Activated naive CD4-positive, alpha-beta T cell treated with anti-CD3 and anti-CD28 coated beads, Interleukin-2, amount 50 U/mL, for 24 hours (primary cell): ENCODE measurements at regions not wholly inside any gene's neighbourhood (a gene's known extent, or its start where the extent isn't known, plus 50 kb on each side); places are given as distances from the start of the nearest gene placed in this dataset.

Experiments
- H3K27ac Mint-ChIP-seq: one replicate; pipeline ENCODE4 v1.8.0; 2021; ENCODE audit warnings: mild to moderate bottlenecking, mixed read lengths
- H3K27me3 Mint-ChIP-seq: one replicate; pipeline ENCODE4 v1.8.0; 2021; ENCODE audit warnings: mixed read lengths
- H3K36me3 Mint-ChIP-seq: one replicate; pipeline ENCODE4 v1.8.0; 2021; ENCODE audit warnings: mixed read lengths
- H3K4me1 Mint-ChIP-seq: one replicate; pipeline ENCODE4 v1.8.0; 2021; ENCODE audit warnings: mixed read lengths
- H3K4me3 Mint-ChIP-seq: one replicate; pipeline ENCODE4 v1.8.0; 2021; ENCODE audit warnings: mild to moderate bottlenecking, mixed read lengths
- H3K9me3 Mint-ChIP-seq: one replicate; pipeline ENCODE4 v1.8.0; 2021; ENCODE audit warnings: mixed read lengths

GRCh38 chr9:95822583-95823431 is 52.7 kb upstream of the ERCC6L2 start:
- no peak overlapping the region for H3K27ac Mint-ChIP-seq
- H3K4me1 Mint-ChIP-seq, result no peaks in the 10 kb centered on the region
- no peaks in the 10 kb centered on the region for H3K9me3 Mint-ChIP-seq
- H3K27me3 Mint-ChIP-seq, result no peaks in the 10 kb centered on the region
- no peaks in the 10 kb centered on the region for H3K36me3 Mint-ChIP-seq
- no peak overlapping the region for H3K4me3 Mint-ChIP-seq

DNA sequence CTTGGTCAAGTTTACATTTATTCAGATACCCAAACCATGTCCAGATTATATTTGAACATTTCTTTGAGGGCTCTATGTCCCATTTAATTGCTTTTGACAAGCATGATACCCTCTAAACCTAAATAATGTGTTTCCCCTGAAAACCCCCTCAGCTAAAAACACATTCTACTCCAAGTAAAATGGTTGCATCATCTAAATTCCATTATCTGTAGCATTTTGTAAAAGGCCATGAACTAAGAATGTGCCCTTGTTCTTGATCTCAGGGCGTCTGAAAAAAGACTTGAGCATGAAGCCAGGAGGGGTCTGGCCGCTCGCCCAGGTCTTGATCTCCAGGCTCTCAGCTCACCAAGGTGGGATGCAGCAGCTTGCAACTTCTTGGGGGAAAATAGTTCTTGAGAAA is 53.5 kb upstream of the ERCC6L2 start:
- Mint-ChIP-seq H3K27ac (no peak overlapping the region), H3K4me1 (no peaks in the 10 kb centered on the region), H3K36me3 (no peaks in the 10 kb centered on the region), H3K27me3 (no peaks in the 10 kb centered on the region), H3K4me3 (no peak overlapping the region), H3K9me3 (no peaks in the 10 kb centered on the region)

DNA sequence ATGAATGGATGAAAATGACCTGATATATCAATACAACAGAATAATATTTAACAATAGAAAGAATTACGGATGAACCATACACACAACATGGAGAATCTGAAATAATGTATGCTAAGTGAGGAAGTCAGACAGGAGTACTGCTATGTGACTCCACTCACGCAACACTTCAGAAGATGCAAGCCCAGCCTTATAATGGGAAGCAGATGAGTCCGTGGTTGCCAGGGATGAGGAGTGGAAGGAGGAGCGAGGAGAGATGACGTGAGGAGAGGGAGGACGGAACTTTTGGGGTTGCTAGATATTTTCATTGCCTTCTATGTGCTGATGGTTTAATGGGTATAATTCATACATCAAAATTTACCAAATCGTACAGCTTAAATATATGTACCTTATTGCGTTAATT is 55.4 kb upstream of the ERCC6L2 start:
- Mint-ChIP-seq H3K27me3 (no peaks in the 10 kb centered on the region), H3K27ac (no peak overlapping the region), H3K36me3 (no peaks in the 10 kb centered on the region), H3K4me1 (no peaks in the 10 kb centered on the region), H3K9me3 (no peaks in the 10 kb centered on the region), H3K4me3 (no peak overlapping the region)

GRCh38 chr9:95819636-95820035 is 55.9 kb upstream of the ERCC6L2 start:
- no peak overlapping the region for H3K27ac Mint-ChIP-seq
- no peaks in the 10 kb centered on the region for H3K27me3 Mint-ChIP-seq
- no peaks in the 10 kb centered on the region for H3K4me1 Mint-ChIP-seq
- no peak overlapping the region for H3K4me3 Mint-ChIP-seq
- H3K9me3 Mint-ChIP-seq, result no peaks in the 10 kb centered on the region
- peaks cover 2% of the 10 kb centered on the region for H3K36me3 Mint-ChIP-seq

- no peaks in the 10 kb centered on the region for H3K9me3 Mint-ChIP-seq
- no peaks in the 10 kb centered on the region for H3K4me1 Mint-ChIP-seq
- no peak overlapping the region for H3K27ac Mint-ChIP-seq
- H3K27me3 Mint-ChIP-seq, result no peaks in the 10 kb centered on the region
- no peak overlapping the region for H3K4me3 Mint-ChIP-seq
- H3K36me3 Mint-ChIP-seq, result peaks cover 4% of the 10 kb centered on the region
These were observed 58.3 kb upstream of the ERCC6L2 start for GRCh38 chr9:95817205-95817604.

GRCh38 chr9:95816716-95817115 is 58.8 kb upstream of the ERCC6L2 start:
- Mint-ChIP-seq H3K36me3 (peaks cover 4% of the 10 kb centered on the region), H3K9me3 (no peaks in the 10 kb centered on the region), H3K27me3 (no peaks in the 10 kb centered on the region), H3K27ac (no peak overlapping the region), H3K4me3 (no peak overlapping the region), H3K4me1 (no peaks in the 10 kb centered on the region)

GRCh38 chr9:95815961-95816360 is 59.5 kb upstream of the ERCC6L2 start:
- H3K9me3 Mint-ChIP-seq, result no peaks in the 10 kb centered on the region
- H3K27me3 Mint-ChIP-seq, result no peaks in the 10 kb centered on the region
- peaks cover 4% of the 10 kb centered on the region for H3K36me3 Mint-ChIP-seq
- no peak overlapping the region for H3K4me3 Mint-ChIP-seq
- H3K4me1 Mint-ChIP-seq, result no peaks in the 10 kb centered on the region
- no peak overlapping the region for H3K27ac Mint-ChIP-seq

GRCh38 chr9:95815133-95815532 is 60.4 kb upstream of the ERCC6L2 start:
- peaks cover 4% of the 10 kb centered on the region for H3K36me3 Mint-ChIP-seq
- H3K4me3 Mint-ChIP-seq, result no peak overlapping the region
- H3K27ac Mint-ChIP-seq, result no peak overlapping the region
- H3K4me1 Mint-ChIP-seq, result peaks cover 3% of the 10 kb centered on the region
- no peaks in the 10 kb centered on the region for H3K27me3 Mint-ChIP-seq
- H3K9me3 Mint-ChIP-seq, result no peaks in the 10 kb centered on the region

GRCh38 chr9:95813923-95814322 is 61.6 kb upstream of the ERCC6L2 start:
- Mint-ChIP-seq H3K27ac (no peak overlapping the region), H3K9me3 (no peaks in the 10 kb centered on the region), H3K4me1 (peaks cover 10% of the 10 kb centered on the region), H3K27me3 (no peaks in the 10 kb centered on the region), H3K4me3 (no peak overlapping the region), H3K36me3 (peaks cover 4% of the 10 kb centered on the region)

GRCh38 chr9:95810814-95811213 is 64.7 kb upstream of the ERCC6L2 start:
- Mint-ChIP-seq H3K4me3 (no peak overlapping the region), H3K36me3 (peaks cover 4% of the 10 kb centered on the region), H3K27me3 (no peaks in the 10 kb centered on the region)

GRCh38 chr9:95810133-95810532 is 65.4 kb upstream of the ERCC6L2 start:
- Mint-ChIP-seq H3K27me3 (no peaks in the 10 kb centered on the region), H3K4me3 (no peak overlapping the region)

More at GRCh38 chr9:95810814-95811213, 64.7 kb upstream of the ERCC6L2 start:
- no peak overlapping the region for H3K27ac Mint-ChIP-seq
- H3K9me3 Mint-ChIP-seq, result no peaks in the 10 kb centered on the region
- H3K4me1 Mint-ChIP-seq, result peaks cover 10% of the 10 kb centered on the region

GRCh38 chr9:95809686-95810085 is 65.8 kb upstream of the ERCC6L2 start:
- no peak overlapping the region for H3K27ac Mint-ChIP-seq
- H3K4me3 Mint-ChIP-seq, result no peak overlapping the region
- peaks cover 3% of the 10 kb centered on the region for H3K36me3 Mint-ChIP-seq

More at GRCh38 chr9:95810133-95810532, 65.4 kb upstream of the ERCC6L2 start:
- Mint-ChIP-seq H3K4me1 (peaks cover 10% of the 10 kb centered on the region), H3K36me3 (peaks cover 4% of the 10 kb centered on the region), H3K9me3 (no peaks in the 10 kb centered on the region), H3K27ac (no peak overlapping the region)

DNA sequence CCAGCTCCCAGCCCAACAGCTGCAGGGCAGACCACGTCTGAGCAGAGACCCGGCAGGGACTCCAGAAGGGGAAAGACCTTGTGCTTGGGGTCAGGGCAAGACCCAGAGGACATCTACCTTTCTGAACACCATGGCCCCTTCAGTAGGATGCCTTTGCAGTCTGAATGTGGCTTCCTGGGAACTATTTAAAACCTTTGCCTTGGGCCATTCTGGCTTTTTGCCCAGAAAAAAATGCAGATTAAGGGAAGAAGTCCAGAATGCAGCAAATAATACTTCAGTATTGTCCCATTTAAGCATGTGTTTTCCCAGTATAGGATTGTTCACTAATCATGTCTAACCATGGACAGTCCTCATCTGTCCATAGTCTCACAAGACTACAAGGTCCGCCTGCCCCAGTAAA is 67.5 kb upstream of the ERCC6L2 start:
- Mint-ChIP-seq H3K9me3 (no peaks in the 10 kb centered on the region), H3K27me3 (no peaks in the 10 kb centered on the region), H3K4me1 (peaks cover 10% of the 10 kb centered on the region), H3K4me3 (no peak overlapping the region), H3K27ac (no peak overlapping the region), H3K36me3 (no peaks in the 10 kb centered on the region)

More at GRCh38 chr9:95809686-95810085, 65.8 kb upstream of the ERCC6L2 start:
- H3K27me3 Mint-ChIP-seq, result no peaks in the 10 kb centered on the region
- peaks cover 10% of the 10 kb centered on the region for H3K4me1 Mint-ChIP-seq
- no peaks in the 10 kb centered on the region for H3K9me3 Mint-ChIP-seq

GRCh38 chr9:95807326-95807947 is 68.1 kb upstream of the ERCC6L2 start:
- H3K9me3 Mint-ChIP-seq, result no peaks in the 10 kb centered on the region
- H3K4me1 Mint-ChIP-seq, result peaks cover 10% of the 10 kb centered on the region
- no peak overlapping the region for H3K27ac Mint-ChIP-seq

DNA sequence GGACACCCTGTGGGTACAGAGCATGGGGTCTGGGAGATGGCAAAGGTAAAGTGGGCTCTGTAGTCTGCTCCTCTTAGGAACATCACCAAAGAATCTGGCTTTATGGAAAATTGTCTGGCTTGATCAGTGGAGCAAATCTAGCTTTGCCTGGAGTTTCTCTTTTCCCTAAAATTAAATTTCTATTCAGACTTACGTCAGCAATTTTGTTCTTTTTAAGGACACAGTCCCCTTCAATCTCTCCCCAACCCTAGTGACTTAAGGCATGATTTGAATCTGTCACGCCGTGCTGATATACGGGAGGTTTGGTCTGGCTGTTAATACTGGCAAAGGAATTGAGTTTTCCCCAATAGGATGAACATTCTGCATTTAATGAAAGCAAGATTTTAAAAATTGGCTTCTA is 72.3 kb upstream of the ERCC6L2 start:
- Mint-ChIP-seq H3K4me1 (no peaks in the 10 kb centered on the region), H3K36me3 (peaks cover 2% of the 10 kb centered on the region), H3K9me3 (no peaks in the 10 kb centered on the region), H3K4me3 (no peak overlapping the region), H3K27me3 (peaks cover 3% of the 10 kb centered on the region), H3K27ac (no peak overlapping the region)

More at GRCh38 chr9:95807326-95807947, 68.1 kb upstream of the ERCC6L2 start:
- Mint-ChIP-seq H3K27me3 (no peaks in the 10 kb centered on the region), H3K36me3 (no peaks in the 10 kb centered on the region), H3K4me3 (no peak overlapping the region)

DNA sequence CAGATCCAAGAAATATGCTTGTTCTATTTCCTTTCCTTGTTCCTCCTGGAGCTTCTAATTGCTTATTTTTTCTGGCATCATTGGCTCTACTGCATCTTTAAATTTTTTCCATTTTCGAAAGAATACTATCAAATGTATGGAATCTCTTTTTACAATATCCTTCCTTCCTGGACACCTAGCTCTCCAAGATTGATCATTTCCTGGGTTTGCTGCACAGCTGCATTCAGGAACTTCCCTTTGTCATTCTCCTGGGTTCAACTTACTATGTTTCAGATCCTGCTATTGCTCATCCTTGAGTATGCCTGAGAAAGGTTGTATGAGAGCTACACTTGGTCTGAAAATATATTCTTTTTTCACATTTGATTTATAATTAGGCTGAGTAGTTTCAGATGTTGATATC is 73.7 kb upstream of the ERCC6L2 start:
- peaks cover 3% of the 10 kb centered on the region for H3K27me3 Mint-ChIP-seq
- H3K4me1 Mint-ChIP-seq, result no peaks in the 10 kb centered on the region
- H3K4me3 Mint-ChIP-seq, result no peak overlapping the region
- H3K36me3 Mint-ChIP-seq, result peaks cover 2% of the 10 kb centered on the region
- H3K9me3 Mint-ChIP-seq, result no peaks in the 10 kb centered on the region
- H3K27ac Mint-ChIP-seq, result no peak overlapping the region
